Testis (tissue), 2 donors: ENCODE measurements at regions not wholly inside any gene's neighbourhood (a gene's known extent, or its start where the extent isn't known, plus 50 kb on each side); places are given as distances from the start of the nearest gene placed in this dataset.
"Not testable (repeated sequence)": the region's sequence is repeated elsewhere in the genome, so short reads cannot be mapped to it uniquely, and the experiment has no call there.

Source experiments
- DNase-seq: peaks from one replicate; pipeline ENCODE4 v3.0.0-alpha.2; 2019
- H3K27ac ChIP-seq, 2 donors: fragments of 200-600 bp; sonication (generic); one replicate each; pipeline ENCODE4 v1.5.1; 2019
- H3K27me3 ChIP-seq: fragments of 200-600 bp; sonication (generic); one replicate; pipeline ENCODE4 v1.5.1; 2019
- H3K36me3 ChIP-seq: fragments of 200-600 bp; sonication (generic); one replicate; pipeline ENCODE4 v1.5.1; 2017; ENCODE audit warnings: low read depth; ENCODE audit errors: missing control alignments
- H3K4me1 ChIP-seq: fragments of 200-600 bp; sonication (generic); one replicate; pipeline ENCODE4 v1.5.1; 2019
- H3K4me3 ChIP-seq, 2 donors: fragments of 200-600 bp; sonication (generic); one replicate each; pipeline ENCODE4 v1.5.1; 2017 to 2019
- H3K9me3 ChIP-seq: fragments of 200-600 bp; sonication (generic); one replicate; pipeline ENCODE4 v1.5.1; 2017
- CTCF ChIP-seq, 3 experiments: fragments of 450-650 bp in 2 of 3; fragments of 200-600 bp in 1 of 3; sonication (generic) in 1 of 3; IDR thresholded peaks; one replicate each; pipeline ENCODE4 v1.5.1; 2016 to 2019; ENCODE audit warnings: antibody characterized with exemption in 3 of 3, mild to moderate bottlenecking in 2 of 3, moderate library complexity in 1 of 3
- POLR2A ChIP-seq: fragments of 450-650 bp; IDR thresholded peaks from one replicate; pipeline ENCODE4 v1.6.1; 2017; ENCODE audit warnings: antibody characterized with exemption, mild to moderate bottlenecking, moderate library complexity
- WGBS, 2 donors: methylation state at CpG; one replicate each; pipeline ENCODE4 v1.1.5; 2018; 5-methylcytosine and 5-hydroxymethylcytosine counted together
- intact Hi-C: fragments of 100-400 bp; cut with DNase I; formaldehyde crosslinking; loops from one replicate; pipeline ENCODE4 v1.15.1; 2023; ENCODE audit warnings: low total_unique reads

GRCh38 chr4:102397056-102397455 is 51.8 kb upstream of the SLC39A8 start:
- H3K27ac ChIP-seq, H3K4me1 ChIP-seq, DNase-seq, H3K36me3 ChIP-seq, H3K27me3 ChIP-seq, H3K9me3 ChIP-seq, H3K4me3 ChIP-seq, intact Hi-C loops: not testable (repeated sequence)
- 97 to 98% methylated on average over 5 of the region's 5 CpGs for WGBS, 2 donors

GRCh38 chr4:102399021-102399420 is 53.7 kb upstream of the SLC39A8 start:
- Histone ChIP-seq H3K9me3 (no peaks in the 10 kb centered on the region), H3K27ac (no peak overlapping the region), H3K36me3 (no peaks in the 10 kb centered on the region), H3K4me1 (no peaks in the 10 kb centered on the region), H3K27me3 (no peaks in the 10 kb centered on the region), H3K4me3 (no peak overlapping the region)
- no peak for DNase-seq
- intact Hi-C loops, result no loop called here
- 35 to 50% methylated on average over 1 of the region's 1 CpG for WGBS, 2 donors
- TF ChIP-seq CTCF (IDR thresholded peaks at IDR 0.05), result no peak

DNA sequence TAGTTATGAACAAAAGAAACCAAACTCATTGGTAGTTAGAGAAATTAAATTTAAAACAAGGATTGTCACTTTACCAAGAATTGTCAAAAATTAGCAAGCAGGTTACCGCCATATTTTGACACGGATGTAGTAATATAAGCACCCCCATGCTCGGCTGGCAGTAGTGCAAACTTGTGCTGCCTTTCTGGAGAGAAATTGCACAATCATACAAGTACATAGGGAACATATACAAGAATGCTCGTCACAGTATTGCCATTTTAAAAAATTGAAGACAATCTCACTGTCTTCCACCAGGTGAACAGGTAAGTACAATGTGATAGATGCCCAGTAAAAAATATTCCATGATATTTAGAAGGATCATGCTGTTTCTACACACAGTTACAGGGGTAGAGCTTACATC is 55.6 kb upstream of the SLC39A8 start:
- no peaks in the 10 kb centered on the region for H3K9me3 ChIP-seq
- 92% methylated on average over 4 of the region's 4 CpGs for WGBS, 2 donors
- TF ChIP-seq POLR2A (no peak), CTCF (IDR thresholded peaks at IDR 0.05) (no peak)
- intact Hi-C loops, result no loop called here
- H3K4me1 ChIP-seq, result no peaks in the 10 kb centered on the region
- H3K36me3 ChIP-seq, result no peaks in the 10 kb centered on the region
- no peak overlapping the region for H3K27ac ChIP-seq
- no peaks in the 10 kb centered on the region for H3K27me3 ChIP-seq
- DNase-seq, result no peak
- no peak overlapping the region for H3K4me3 ChIP-seq

DNA sequence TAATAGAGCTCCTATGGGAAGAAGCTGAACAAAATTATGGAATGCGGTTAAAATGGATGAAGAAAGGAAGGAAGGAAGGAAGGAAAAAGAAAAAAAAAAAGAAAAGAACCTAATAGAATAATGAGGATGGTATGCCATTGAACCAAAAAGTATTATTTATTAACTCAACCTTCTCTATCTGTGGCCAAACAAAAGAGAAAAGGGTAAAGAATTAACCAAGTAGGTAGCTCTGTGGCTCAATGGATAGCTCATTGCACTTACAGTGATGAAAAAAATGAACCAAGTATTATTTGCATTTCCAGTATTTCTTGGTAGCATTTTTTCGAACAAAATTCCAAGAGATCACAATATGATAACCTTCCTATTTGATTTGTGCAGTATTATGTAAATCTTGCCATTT is 56.9 kb upstream of the SLC39A8 start:
- intact Hi-C loops, result no loop called here
- no peak for DNase-seq
- Histone ChIP-seq H3K36me3 (no peaks in the 10 kb centered on the region), H3K4me1 (no peaks in the 10 kb centered on the region), H3K4me3 (no peak overlapping the region), H3K9me3 (no peaks in the 10 kb centered on the region), H3K27ac (no peak overlapping the region), H3K27me3 (no peaks in the 10 kb centered on the region)
- TF ChIP-seq POLR2A (no peak), CTCF (IDR thresholded peaks at IDR 0.05) (no peak)
- WGBS, 2 donors, result 87 to 95% methylated on average over 2 of the region's 2 CpGs

- Histone ChIP-seq H3K4me3 (no peak overlapping the region), H3K9me3 (no peaks in the 10 kb centered on the region), H3K4me1 (no peaks in the 10 kb centered on the region), H3K27ac (no peak overlapping the region), H3K27me3 (no peaks in the 10 kb centered on the region), H3K36me3 (no peaks in the 10 kb centered on the region)
- DNase-seq, result no peak
- WGBS, 2 donors, result 45 to 58% methylated on average over 3 of the region's 3 CpGs
- TF ChIP-seq POLR2A, result no peak
- peak in 1 of 3 experiments; percentile 10 for TF ChIP-seq CTCF (IDR thresholded peaks at IDR 0.05)
- intact Hi-C loops, result no loop called here
Measured at GRCh38 chr4:102403116-102403515, 57.8 kb upstream of the SLC39A8 start.
